Transverse colon (tissue), 4 donors: ENCODE measurements at regions not wholly inside any gene's neighbourhood (a gene's known extent, or its start where the extent isn't known, plus 50 kb on each side); places are given as distances from the start of the nearest gene placed in this dataset.
"Not testable (repeated sequence)": the region's sequence is repeated elsewhere in the genome, so short reads cannot be mapped to it uniquely, and the experiment has no call there.

Experiments used
- CTCF ChIP-seq, 5 experiments: fragments of 200-600 bp in 3 of 5; fragments of 450-650 bp in 2 of 5; sonication (generic) in 3 of 5; IDR thresholded peaks; 1 replicate in 2 of 5; 2 replicates in 3 of 5; pipeline ENCODE4 v1.5.1; 2016 to 2017; ENCODE audit warnings: antibody characterized with exemption in 5 of 5, inconsistent platforms in 3 of 5, mild to moderate bottlenecking in 2 of 5, moderate library complexity in 1 of 5
- EP300 ChIP-seq: sonication (generic); formaldehyde crosslinking; IDR thresholded peaks from one replicate; pipeline ENCODE4 v1.6.1; 2017; ENCODE audit warnings: antibody characterized with exemption, low read depth
- POLR2A ChIP-seq: fragments of 450-650 bp; IDR thresholded peaks from one replicate; pipeline ENCODE4 v1.6.1; 2016; ENCODE audit warnings: antibody characterized with exemption, mild to moderate bottlenecking, moderate library complexity
- POLR2AphosphoS5 ChIP-seq, 3 donors: sonication (generic); formaldehyde crosslinking; IDR thresholded peaks; one replicate each; pipeline ENCODE4 v1.6.1; 2016; ENCODE audit warnings: antibody characterized with exemption in 3 of 3

GRCh38 chr4:170347191-170347590 lies 257.4 kb upstream of the AADAT start:
- TF ChIP-seq CTCF (IDR thresholded peaks at IDR 0.05); POLR2AphosphoS5 (IDR thresholded peaks at IDR 0.05); POLR2A; EP300: not testable (repeated sequence)
